Caco-2 (cell line): ENCODE measurements at regions not wholly inside any gene's neighbourhood (a gene's known extent, or its start where the extent isn't known, plus 50 kb on each side); places are given as distances from the start of the nearest gene placed in this dataset.

ENCODE experiments used
- BruUV-seq: library from RNA; stranded (reverse); fragments of 400-500 nt; replicated peaks from 2 replicates; lab custom pipeline; 2021; lab: Mats Ljungman, UMichigan
- CTCF ChIA-PET: fragments of 300-600 bp; sonication (Branson Sonifier 250); formaldehyde crosslinking; loops from one replicate; lab custom pipeline; 2022; ENCODE audit warnings: antibody characterized with exemption; lab: Charles Lee
- POLR2A ChIA-PET: fragments of 300-600 bp; sonication (Branson Sonifier 250); formaldehyde crosslinking; loops from one replicate; lab custom pipeline; 2022; ENCODE audit warnings: antibody characterized with exemption; lab: Charles Lee
- DNase-seq, 2 experiments: peaks; one replicate each; pipeline versions ENCODE4 v3.0.0 to v3.0.0-alpha.2; 2020 to 2022
- H3K27me3 ChIP-seq: replicated peaks from 2 replicates; pipeline ENCODE4 v1.6.0; 2011; ENCODE audit warnings: low read length; ENCODE audit not compliant: control insufficient read depth, insufficient read depth
- H3K36me3 ChIP-seq: 2 replicates; pipeline ENCODE4 v1.5.1; 2011; ENCODE audit warnings: low read length; ENCODE audit not compliant: control insufficient read depth, insufficient read depth
- H3K4me1 ChIP-seq: fragments of 250-450 bp; sonication (Bioruptor Pico); 2 replicates; pipeline ENCODE4 v1.5.1; 2020; ENCODE audit warnings: mild to moderate bottlenecking
- H3K4me3 ChIP-seq: 2 replicates; pipeline ENCODE4 v1.5.1; 2011; ENCODE audit warnings: low read depth, mild to moderate bottlenecking, control low read depth, low read length
- H3K9me3 ChIP-seq: fragments of 250-450 bp; sonication (Bioruptor Pico); 2 replicates; pipeline ENCODE4 v1.5.1; 2020; ENCODE audit warnings: mild to moderate bottlenecking, moderate library complexity
- H3K27ac Mint-ChIP-seq: one replicate; pipeline ENCODE4 v1.8.0; 2022; ENCODE audit warnings: mixed read lengths; ENCODE audit not compliant: unreplicated experiment
- H3K27me3 Mint-ChIP-seq: one replicate; pipeline ENCODE4 v1.8.0; 2022; ENCODE audit warnings: mixed read lengths; ENCODE audit not compliant: insufficient read depth, unreplicated experiment
- H3K36me3 Mint-ChIP-seq: one replicate; pipeline ENCODE4 v1.8.0; 2022; ENCODE audit warnings: mild to moderate bottlenecking, mixed read lengths; ENCODE audit not compliant: insufficient read depth, unreplicated experiment
- H3K4me1 Mint-ChIP-seq: one replicate; pipeline ENCODE4 v1.8.0; 2022; ENCODE audit warnings: low read depth, mixed read lengths; ENCODE audit not compliant: unreplicated experiment
- H3K4me3 Mint-ChIP-seq: one replicate; pipeline ENCODE4 v1.8.0; 2022; ENCODE audit warnings: mild to moderate bottlenecking, moderate library complexity, mixed read lengths; ENCODE audit not compliant: unreplicated experiment
- H3K9me3 Mint-ChIP-seq: one replicate; pipeline ENCODE4 v1.8.0; 2022; ENCODE audit warnings: mixed read lengths; ENCODE audit not compliant: unreplicated experiment
- CTCF ChIP-seq, 2 experiments: fragments of 200-600 bp in 1 of 2; IDR thresholded peaks; 1 replicate in 1 of 2; 2 replicates in 1 of 2; pipeline versions ENCODE4 v1.5.1 to v1.8.0; 2011 to 2022; ENCODE audit warnings: antibody characterized with exemption in 1 of 2, control low read depth in 1 of 2, inconsistent platforms in 1 of 2, low read depth in 1 of 2, low read length in 1 of 2, mild to moderate bottlenecking in 1 of 2, moderate library complexity in 1 of 2; ENCODE audit not compliant: insufficient read depth in 1 of 2, severe bottlenecking in 1 of 2, unreplicated experiment in 1 of 2
- intact Hi-C: fragments of 100-400 bp; cut with micrococcal nuclease; formaldehyde crosslinking; loops from one replicate; pipeline ENCODE4 v1.10.0; 2022; ENCODE audit not compliant: unreplicated experiment

GRCh38 chr4:52251864-52252263 is 200.8 kb downstream of the SPATA18 start:
- H3K4me1 ChIP-seq, result no peaks in the 10 kb centered on the region
- peaks cover 9% of the 10 kb centered on the region for H3K9me3 Mint-ChIP-seq
- CTCF ChIA-PET, result no interaction called here
- DNase-seq, result no peak
- no peak for TF ChIP-seq CTCF (IDR thresholded peaks at IDR 0.05; ENCODE audit: insufficient read depth in 1 of 2, low read depth in 1 of 2, low read length in 1 of 2, severe bottlenecking in 1 of 2, unreplicated experiment in 1 of 2)
- H3K36me3 Mint-ChIP-seq, result no peaks in the 10 kb centered on the region
- no peak overlapping the region for H3K27ac Mint-ChIP-seq
- POLR2A ChIA-PET, result no interaction called here
- H3K4me1 Mint-ChIP-seq, result no peaks in the 10 kb centered on the region
- H3K4me3 Mint-ChIP-seq, result no peak overlapping the region
- H3K27me3 Mint-ChIP-seq, result peaks cover 5% of the 10 kb centered on the region
- H3K9me3 ChIP-seq, result no peaks in the 10 kb centered on the region
- no TSS peak for BruUV-seq
- H3K36me3 ChIP-seq, result no peaks in the 10 kb centered on the region
- intact Hi-C loops, result no loop called here
- no peak overlapping the region for H3K4me3 ChIP-seq
- H3K27me3 ChIP-seq, result no peaks in the 10 kb centered on the region; the same call in 1 of the 2 replicates

GRCh38 chr4:52253025-52253424 is 201.9 kb downstream of the SPATA18 start:
- Mint-ChIP-seq H3K4me1 (no peaks in the 10 kb centered on the region), H3K27me3 (peaks cover 5% of the 10 kb centered on the region), H3K36me3 (no peaks in the 10 kb centered on the region), H3K4me3 (no peak overlapping the region), H3K27ac (no peak overlapping the region), H3K9me3 (peaks cover 9% of the 10 kb centered on the region)
- Histone ChIP-seq H3K4me3 (no peak overlapping the region), H3K9me3 (no peaks in the 10 kb centered on the region), H3K36me3 (no peaks in the 10 kb centered on the region), H3K27me3 (no peaks in the 10 kb centered on the region; the same call in 1 of the 2 replicates), H3K4me1 (no peaks in the 10 kb centered on the region)
- DNase-seq, result no peak
- CTCF ChIA-PET, result no interaction called here
- no TSS peak for BruUV-seq
- TF ChIP-seq CTCF (IDR thresholded peaks at IDR 0.05; ENCODE audit: insufficient read depth in 1 of 2, low read depth in 1 of 2, low read length in 1 of 2, severe bottlenecking in 1 of 2, unreplicated experiment in 1 of 2), result no peak
- intact Hi-C loops, result no loop called here
- POLR2A ChIA-PET, result no interaction called here

- no peaks in the 10 kb centered on the region for H3K4me1 ChIP-seq
- Mint-ChIP-seq H3K27me3 (peaks cover 5% of the 10 kb centered on the region), H3K4me3 (no peak overlapping the region), H3K4me1 (no peaks in the 10 kb centered on the region), H3K27ac (no peak overlapping the region), H3K36me3 (no peaks in the 10 kb centered on the region), H3K9me3 (peaks cover 6% of the 10 kb centered on the region)
- CTCF ChIA-PET, result no interaction called here
- H3K36me3 ChIP-seq, result no peaks in the 10 kb centered on the region
- H3K9me3 ChIP-seq, result no peaks in the 10 kb centered on the region
- intact Hi-C loops, result no loop called here
- no peak for TF ChIP-seq CTCF (IDR thresholded peaks at IDR 0.05; ENCODE audit: insufficient read depth in 1 of 2, low read depth in 1 of 2, low read length in 1 of 2, severe bottlenecking in 1 of 2, unreplicated experiment in 1 of 2)
- no peaks in the 10 kb centered on the region; the same call in 1 of the 2 replicates for H3K27me3 ChIP-seq
- no peak for DNase-seq
- POLR2A ChIA-PET, result no interaction called here
- no TSS peak for BruUV-seq
- no peak overlapping the region for H3K4me3 ChIP-seq
These were observed 205.4 kb downstream of the SPATA18 start for GRCh38 chr4:52256522-52256921.
